Endothelial cell of umbilical vein (primary cell): ENCODE measurements at regions not wholly inside any gene's neighbourhood (a gene's known extent, or its start where the extent isn't known, plus 50 kb on each side); places are given as distances from the start of the nearest gene placed in this dataset.

Experiments used
- EZH2 ChIP-seq: IDR thresholded peaks from 2 replicates; pipeline ENCODE4 v1.6.1; 2012; ENCODE audit warnings: borderline replicate concordance, low read depth, mild to moderate bottlenecking, moderate library complexity, low read length, inconsistent platforms; ENCODE audit not compliant: severe bottlenecking
- JUN ChIP-seq: IDR thresholded peaks from 2 replicates; pipeline ENCODE4 v1.6.1; 2011; ENCODE audit warnings: borderline replicate concordance, low read depth; ENCODE audit not compliant: insufficient read length, insufficient read depth
- MYC ChIP-seq: IDR thresholded peaks from one replicate; pipeline ENCODE4 v1.6.1; 2011; ENCODE audit warnings: mild to moderate bottlenecking, low read depth, low read length
- POLR2A ChIP-seq: IDR thresholded peaks from 2 replicates; pipeline ENCODE4 v1.6.1; 2012; ENCODE audit warnings: low read depth, mild to moderate bottlenecking, control low read depth, low read length
- POLR2AphosphoS5 ChIP-seq: IDR thresholded peaks from 2 replicates; pipeline ENCODE4 v1.6.1; 2012; ENCODE audit warnings: low read depth, mild to moderate bottlenecking, control low read depth, low read length, moderate library complexity; ENCODE audit not compliant: insufficient read depth
- TF ChIP-seq, protein P1 (sequence below), 2 donors: IDR thresholded peaks; 1 replicate in 1 of 2; 2 replicates in 1 of 2; pipeline ENCODE4 v1.5.1; 2011; ENCODE audit warnings: low read length in 2 of 2, mild to moderate bottlenecking in 2 of 2, moderate library complexity in 2 of 2, control low read depth in 1 of 2, inconsistent platforms in 1 of 2, low read depth in 1 of 2; ENCODE audit not compliant: insufficient read depth in 1 of 2; ENCODE audit errors: extremely low read depth in 1 of 2
- TF ChIP-seq, protein P2 (sequence below): IDR thresholded peaks from 2 replicates; pipeline ENCODE4 v1.6.1; 2011; ENCODE audit not compliant: insufficient read depth, insufficient read length

DNA sequence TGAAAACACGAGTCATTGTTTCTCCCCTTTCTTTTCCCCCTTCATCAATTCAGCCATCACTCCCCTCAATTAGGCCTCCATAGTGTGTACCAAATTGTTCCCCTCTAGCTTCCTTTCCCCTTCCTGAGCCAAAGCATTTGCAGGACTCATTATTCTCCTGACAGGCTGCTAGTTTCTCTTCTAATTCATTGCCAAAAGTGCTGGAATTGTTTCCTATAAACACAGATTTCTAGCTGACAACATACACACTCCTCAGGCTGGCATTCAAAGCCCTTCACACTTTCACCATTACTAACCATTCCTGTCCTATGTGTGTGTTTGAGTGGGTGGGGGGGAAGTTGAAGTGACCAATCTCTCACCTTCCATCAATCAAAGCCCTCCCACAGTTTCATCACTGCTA is 444.2 kb upstream of the OPRM1 start:
- TF ChIP-seq, protein P1, sequence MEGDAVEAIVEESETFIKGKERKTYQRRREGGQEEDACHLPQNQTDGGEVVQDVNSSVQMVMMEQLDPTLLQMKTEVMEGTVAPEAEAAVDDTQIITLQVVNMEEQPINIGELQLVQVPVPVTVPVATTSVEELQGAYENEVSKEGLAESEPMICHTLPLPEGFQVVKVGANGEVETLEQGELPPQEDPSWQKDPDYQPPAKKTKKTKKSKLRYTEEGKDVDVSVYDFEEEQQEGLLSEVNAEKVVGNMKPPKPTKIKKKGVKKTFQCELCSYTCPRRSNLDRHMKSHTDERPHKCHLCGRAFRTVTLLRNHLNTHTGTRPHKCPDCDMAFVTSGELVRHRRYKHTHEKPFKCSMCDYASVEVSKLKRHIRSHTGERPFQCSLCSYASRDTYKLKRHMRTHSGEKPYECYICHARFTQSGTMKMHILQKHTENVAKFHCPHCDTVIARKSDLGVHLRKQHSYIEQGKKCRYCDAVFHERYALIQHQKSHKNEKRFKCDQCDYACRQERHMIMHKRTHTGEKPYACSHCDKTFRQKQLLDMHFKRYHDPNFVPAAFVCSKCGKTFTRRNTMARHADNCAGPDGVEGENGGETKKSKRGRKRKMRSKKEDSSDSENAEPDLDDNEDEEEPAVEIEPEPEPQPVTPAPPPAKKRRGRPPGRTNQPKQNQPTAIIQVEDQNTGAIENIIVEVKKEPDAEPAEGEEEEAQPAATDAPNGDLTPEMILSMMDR (IDR thresholded peaks at IDR 0.05; ENCODE audit: extremely low read depth in 1 of 2, insufficient read depth in 1 of 2, low read depth in 1 of 2, low read length in 2 of 2) = no peak
- TF ChIP-seq POLR2AphosphoS5 (no peak), POLR2A (no peak), EZH2 (no peak), MYC (no peak), JUN (no peak)
- TF ChIP-seq, protein P2, sequence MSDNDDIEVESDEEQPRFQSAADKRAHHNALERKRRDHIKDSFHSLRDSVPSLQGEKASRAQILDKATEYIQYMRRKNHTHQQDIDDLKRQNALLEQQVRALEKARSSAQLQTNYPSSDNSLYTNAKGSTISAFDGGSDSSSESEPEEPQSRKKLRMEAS = no peak
